ENCODE measurements at regions not wholly inside any gene's neighbourhood (a gene's known extent, or its start where the extent isn't known, plus 50 kb on each side); places are given as distances from the start of the nearest gene placed in this dataset.

GRCh38 chr2:221816566-221816965 is 244.5 kb upstream of the EPHA4 start:
- TF ChIP-seq PKNOX1 (IDR thresholded peaks at IDR 0.05) (no peak), L3MBTL2 (conservative IDR thresholded peaks at IDR 0.05) (no peak), FOXM1 (IDR thresholded peaks at IDR 0.05; ENCODE audit: borderline replicate concordance) (no peak), SP1 (IDR thresholded peaks at IDR 0.05) (no peak), ELF4 (IDR thresholded peaks at IDR 0.05) (no peak), TARDBP (IDR thresholded peaks at IDR 0.05) (no peak)
